ENCODE measurements at regions not wholly inside any gene's neighbourhood (a gene's known extent, or its start where the extent isn't known, plus 50 kb on each side); places are given as distances from the start of the nearest gene placed in this dataset.

DNA sequence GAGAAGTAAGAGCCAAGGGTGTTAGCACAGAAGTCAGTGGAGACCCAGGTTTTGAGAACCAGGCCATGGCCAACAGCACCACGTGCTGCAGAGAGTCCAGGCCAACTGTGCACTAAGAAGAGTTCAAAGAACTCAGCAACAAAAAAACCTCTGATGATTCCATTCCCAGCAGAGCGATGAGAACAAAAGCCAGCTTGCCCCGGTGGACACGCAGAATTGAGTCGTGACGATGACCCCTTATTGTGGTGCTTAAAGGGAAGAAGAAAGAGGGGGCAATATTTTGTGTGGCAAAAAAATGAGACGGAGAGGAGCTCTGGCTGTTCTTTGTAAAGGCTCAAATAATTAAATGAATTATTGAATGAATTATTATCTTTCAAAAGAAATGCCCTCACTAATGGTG, 468.3 kb upstream of the AUTS2 start:
- DNase-seq (ENCODE audit: low spot score), result no peak

DNA sequence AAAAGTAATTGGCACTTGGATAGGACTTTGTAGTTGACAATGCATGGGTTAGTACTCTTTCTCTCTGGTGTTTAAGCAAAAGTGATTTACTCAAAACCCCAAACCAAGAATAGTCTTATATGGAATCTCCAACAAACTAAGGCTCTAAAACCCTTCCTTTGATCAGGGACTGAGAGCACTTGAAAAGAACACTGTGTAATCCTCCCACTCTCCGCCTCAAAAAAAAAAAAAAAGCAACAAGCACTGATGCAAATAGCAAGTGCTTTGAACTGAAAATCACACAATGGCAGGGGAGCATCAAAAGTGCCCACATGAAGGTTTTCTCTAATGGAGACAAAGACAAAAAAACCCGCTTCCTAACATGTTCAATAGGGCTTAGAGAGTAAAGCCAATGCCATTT, 467.9 kb upstream of the AUTS2 start:
- DNase-seq (ENCODE audit: low spot score), result no peak

DNA sequence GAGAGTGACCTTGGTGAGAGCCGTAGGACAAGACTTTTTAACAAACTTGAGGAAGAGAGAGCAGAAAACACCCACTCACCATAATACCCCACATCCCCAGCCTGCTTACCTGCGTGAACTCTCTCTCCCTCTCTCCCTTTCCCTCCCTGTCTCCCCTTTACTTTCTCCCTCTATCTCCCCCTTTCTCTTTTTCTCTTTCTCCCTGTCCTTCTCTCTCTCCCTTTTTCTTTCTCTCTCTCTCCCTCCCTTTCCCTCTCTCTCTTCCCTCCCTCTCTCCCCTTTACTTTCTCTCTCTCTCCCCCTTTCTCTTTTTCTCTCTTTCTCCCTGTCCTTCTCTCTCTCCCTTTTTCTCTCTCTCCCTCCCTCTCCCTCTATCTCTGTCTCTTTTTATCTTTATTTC, 464.0 kb upstream of the AUTS2 start:
- no peak for DNase-seq (ENCODE audit: low spot score)

- no peak for DNase-seq (ENCODE audit: low spot score)
These were observed 450.6 kb upstream of the AUTS2 start for GRCh38 chr7:69147631-69148030.

DNA sequence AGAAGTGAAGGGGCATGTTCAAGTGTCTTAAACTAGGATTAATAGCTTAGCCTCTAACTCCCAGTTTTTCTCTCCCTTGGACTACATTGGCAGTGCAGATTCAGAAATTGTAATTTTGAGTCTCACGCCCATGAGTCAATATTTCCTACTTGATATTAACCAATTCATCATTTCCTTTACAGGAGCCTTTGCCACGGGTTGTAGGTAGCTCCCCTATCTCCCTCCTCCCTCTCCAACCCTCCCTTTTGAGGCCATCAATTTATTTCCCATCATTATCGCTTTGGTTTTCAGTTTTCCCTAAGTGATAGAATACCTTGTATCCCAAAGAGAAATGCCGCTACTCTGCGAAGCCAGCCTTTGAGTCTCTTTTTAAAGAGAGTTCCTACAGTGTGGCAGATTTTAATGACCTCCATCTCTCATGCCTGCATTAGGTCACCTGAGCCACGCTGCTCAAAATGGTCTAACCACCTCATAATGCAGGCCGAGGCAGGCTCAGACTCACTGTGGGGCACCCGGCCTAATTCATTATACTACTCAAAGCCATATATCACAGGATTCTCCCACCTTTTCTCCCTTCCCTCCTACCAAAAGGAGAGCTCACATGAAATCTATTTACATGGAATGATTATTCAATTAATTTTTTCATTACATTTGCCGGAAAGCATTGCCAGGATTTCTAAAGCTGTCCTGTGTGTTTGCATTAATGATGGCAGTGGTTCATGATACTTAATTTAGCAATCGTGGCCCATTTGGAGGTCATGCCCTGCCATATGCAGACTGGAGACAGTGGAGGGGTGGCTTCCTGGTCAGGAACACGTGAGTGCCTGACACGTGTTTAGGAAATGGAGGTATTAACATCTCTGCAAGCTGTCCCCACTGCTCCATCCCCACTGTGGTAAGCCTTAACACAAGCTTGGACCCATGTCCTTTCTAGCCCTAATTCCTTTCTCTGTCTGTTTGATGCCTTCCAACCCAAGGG, 448.2 kb upstream of the AUTS2 start:
- no peak for DNase-seq (ENCODE audit: low spot score)

DNA sequence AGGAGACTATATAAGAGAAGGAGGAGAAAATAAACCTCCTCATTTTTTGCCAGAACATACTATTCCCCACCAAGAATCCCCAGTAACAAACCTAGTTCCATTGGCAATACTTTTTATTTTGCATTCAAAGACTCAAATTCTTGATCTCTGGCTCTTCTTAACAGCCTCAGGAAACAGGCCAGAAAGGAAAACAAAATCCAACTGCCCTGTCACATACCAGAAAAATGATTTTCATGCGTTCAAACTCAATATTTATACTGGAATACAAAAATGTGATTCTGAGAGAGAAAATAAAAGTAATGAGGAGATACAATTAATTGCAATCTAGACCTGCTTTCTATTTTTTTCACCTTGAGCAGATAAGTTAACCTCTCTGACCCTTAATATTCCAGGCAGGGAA, 435.9 kb upstream of the AUTS2 start:
- no peak for DNase-seq (ENCODE audit: low spot score)

DNA sequence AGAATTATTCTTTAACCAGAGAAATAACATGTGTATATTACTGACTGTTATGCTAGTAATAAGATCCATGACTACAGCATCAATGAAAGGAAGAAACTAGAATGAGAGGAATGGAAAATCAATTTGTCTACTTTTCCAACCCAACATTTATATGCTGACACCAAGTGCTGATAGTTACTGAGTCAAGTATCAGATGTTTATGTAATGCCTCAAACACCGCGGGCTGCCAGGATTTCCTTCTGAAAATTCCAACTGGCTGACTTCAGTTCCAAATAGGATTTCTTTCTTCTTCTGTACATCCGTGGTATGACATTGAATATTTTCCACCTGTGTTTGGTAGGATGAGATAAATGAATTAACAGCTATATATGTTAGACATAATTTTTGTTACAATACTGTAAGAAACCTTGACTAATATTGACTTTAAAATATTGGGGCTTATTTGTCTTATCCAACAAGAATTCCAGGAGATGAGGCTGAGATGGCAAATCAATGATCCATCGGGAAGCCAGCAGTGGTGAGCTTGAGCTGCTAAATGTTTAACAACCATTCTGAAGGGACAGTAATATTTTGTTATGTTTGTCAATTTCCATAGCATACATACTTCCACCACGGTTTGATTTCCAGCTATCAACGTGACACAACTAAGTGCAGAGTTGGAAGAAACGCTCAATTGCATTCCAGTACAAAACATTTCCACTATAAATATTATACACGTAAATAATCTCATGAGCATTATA, 435.2 kb upstream of the AUTS2 start:
- peak; percentile 30 for DNase-seq (ENCODE audit: low spot score)

DNA sequence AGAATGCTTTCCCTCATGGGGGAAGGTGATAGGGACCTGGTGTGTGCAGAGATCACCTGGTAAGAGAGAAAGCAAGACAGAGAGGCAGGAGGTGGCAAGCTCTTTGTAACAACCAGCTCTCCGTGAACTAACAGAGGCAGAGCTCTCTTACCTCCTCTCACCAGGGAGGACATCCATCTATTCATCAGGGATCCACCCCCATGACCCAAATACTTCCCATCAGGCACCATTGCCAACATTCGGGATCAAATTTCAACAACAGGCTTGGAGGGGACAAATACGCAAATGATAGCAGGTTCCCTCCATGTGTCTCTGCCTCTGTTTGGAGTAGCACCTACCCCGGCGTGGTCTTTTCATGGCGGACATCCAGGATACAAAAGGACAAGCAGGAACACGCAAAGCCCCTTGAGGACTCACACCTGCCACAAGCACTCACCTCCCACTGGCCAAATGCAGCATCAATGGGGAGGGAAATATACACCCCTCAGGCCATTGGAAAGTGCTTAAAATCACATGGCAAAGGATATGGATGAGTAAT, 431.2 kb upstream of the AUTS2 start:
- no peak for DNase-seq (ENCODE audit: low spot score)

GRCh38 chr7:69169386-69169785, 428.9 kb upstream of the AUTS2 start:
- no peak for DNase-seq (ENCODE audit: low spot score)

DNA sequence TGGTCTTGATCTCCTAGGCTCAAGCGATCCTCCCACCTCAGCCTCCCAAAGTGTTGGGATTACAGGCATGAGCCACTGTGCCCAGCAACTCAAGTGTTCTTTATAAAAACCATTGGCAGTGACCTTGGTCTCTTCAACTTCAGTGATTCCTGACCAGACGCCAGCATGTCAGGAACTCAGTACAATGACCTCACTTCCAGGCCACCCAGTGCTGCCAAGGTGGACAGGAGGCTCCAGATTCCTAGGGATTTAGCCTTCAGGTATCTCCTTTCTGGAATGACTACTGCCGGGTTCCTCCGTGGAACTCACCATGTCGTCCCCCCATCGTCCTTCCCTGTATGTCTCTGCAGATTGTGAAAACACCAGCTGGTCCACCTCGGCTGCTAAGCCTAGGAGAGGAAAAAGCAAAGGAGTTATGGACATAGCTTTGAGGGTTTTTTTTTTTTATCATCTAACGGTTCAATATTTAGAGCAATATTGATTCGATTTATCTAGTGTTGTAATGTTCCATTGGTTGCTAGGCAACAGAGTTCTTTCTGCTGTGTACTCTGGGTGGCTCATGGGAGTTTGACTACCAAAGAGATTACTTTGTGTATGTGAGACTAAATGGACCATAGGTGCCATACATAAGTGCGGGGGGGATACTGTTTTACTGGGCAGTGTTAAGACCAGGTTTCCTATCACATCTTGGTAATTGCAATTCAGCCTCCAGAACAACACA, 425.8 kb upstream of the AUTS2 start:
- DNase-seq (ENCODE audit: low spot score), result no peak

GRCh38 chr7:69173341-69173740, 424.9 kb upstream of the AUTS2 start:
- DNase-seq (ENCODE audit: low spot score), result no peak

GRCh38 chr7:69173846-69174245, 424.4 kb upstream of the AUTS2 start:
- no peak for DNase-seq (ENCODE audit: low spot score)

DNA sequence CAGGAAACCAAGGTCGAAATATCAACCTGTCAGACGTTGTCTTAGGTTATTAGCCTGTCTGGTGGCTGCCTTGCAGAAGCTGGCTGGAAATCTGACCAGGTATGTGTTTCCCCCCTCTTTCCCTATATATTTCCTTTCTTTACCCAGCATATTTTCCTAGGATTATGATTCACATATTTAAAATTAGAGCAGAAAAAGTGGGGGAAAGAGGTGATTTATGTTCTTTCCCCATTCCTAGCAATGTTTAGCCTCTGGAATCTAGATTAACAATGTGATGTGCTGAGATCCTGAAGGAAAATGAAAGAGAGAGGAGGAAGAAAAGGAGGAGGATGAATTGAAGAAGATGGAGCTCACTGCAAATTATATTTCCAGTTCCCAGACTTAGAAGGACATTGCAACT, 421.4 kb upstream of the AUTS2 start:
- no peak for DNase-seq (ENCODE audit: low spot score)

DNA sequence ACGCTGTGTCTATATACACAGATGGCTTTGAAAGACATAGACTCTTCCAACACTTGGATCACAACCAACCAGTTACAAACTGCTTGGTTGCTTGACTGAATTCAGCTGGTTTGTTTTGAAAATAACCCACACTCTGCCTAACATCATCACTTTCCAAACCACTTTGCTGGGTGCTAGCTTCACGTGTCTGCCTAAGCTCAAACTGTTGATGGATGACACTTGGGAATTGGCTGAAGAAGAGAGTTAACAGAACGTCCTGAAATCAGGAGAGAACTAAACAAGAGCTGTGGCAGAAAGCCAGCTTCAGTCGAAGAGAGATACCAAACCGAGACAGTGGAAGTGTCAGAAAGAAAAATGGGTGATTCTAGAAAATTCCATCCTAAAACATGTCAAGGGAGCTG, 420.8 kb upstream of the AUTS2 start:
- no peak for DNase-seq (ENCODE audit: low spot score)

DNA sequence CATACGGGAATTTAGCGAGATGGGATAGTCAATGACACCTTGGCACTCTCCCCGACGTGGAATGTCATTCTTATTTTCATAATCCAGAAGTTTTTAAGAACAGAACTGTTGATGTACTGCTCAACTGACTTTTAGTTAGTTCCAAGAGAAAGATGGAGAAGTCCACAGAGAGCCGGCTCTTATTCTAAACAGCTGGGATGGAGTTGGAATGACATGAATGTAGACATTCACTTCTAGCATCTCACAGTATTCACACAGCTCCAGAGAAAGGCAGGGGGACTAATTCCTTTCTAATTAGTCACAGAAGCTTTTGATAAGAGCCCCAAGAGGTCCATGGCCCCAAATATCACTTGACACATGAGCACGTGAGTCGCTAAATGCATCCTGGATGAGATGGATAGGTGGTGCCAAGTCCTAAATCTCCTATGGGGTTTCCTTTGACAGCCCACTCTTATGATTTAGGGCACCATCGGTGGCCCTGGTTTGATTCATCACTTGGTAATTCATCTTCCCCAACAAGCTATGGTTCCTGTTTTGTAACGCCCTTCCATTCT, 420.3 kb upstream of the AUTS2 start:
- peak; percentile 100 for DNase-seq (ENCODE audit: low spot score)

GRCh38 chr7:69180662-69181061, 417.6 kb upstream of the AUTS2 start:
- DNase-seq (ENCODE audit: low spot score), result peak; percentile 51

- DNase-seq (ENCODE audit: low spot score), result no peak
These were observed 415.4 kb upstream of the AUTS2 start for GRCh38 chr7:69182596-69183467.

DNA sequence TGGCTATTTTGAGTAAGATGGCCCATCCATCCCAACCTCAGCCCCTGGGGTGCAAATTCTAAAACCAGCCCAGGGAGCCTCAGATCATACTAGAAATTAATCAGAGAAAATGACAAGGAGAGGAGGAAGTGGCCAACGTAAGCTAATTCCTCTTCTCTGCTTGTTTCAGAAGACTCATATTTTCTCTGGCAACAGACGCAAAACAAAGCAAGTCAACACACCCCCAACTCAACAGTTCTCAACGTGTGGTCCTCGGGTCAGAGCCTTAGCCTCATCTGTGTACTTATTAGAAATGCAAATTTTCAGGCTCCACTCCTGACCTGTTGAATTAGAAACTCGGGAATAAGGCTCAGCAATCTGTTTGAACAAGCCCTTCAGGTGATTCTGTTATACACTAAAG, 413.9 kb upstream of the AUTS2 start:
- no peak for DNase-seq (ENCODE audit: low spot score)

DNA sequence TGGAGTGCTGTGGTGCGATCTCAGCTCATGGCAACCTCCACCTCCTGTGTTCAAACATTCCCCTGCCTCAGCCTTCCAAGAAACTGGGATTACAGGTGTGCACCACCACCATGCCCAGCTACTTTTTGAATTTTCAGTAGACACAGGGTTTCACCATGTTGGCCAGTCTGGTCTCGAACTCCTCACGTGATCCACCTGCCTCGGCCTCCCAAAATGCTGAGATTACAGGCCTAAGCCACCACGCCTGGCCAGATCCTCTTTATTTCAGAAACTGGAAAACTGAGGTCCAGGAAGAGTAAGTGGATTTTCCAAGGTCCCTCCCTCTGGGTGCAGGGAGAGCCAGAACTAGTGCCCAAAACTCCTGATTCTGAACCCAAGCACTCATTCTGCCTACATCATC, 413.1 kb upstream of the AUTS2 start:
- DNase-seq (ENCODE audit: low spot score), result no peak

DNA sequence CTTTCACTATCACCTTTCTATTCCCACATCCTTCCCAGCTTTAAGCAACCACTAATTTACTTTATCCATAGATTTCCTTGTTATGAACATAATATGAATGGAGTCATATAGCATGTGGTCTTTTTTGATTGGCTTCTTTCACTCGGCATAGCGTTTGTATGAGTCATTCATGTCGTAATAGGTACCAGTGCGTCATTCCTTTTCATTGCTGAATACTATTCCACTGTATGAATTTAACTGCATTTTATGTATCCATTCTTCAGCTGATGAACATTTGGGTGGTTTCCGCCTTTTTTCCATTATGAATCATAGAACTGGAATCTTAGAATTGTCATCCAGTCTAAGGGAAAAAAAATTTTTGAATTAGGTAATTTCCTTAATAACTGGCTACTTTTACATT, 411.3 kb upstream of the AUTS2 start:
- DNase-seq (ENCODE audit: low spot score), result no peak

GRCh38 chr7:69187824-69188333, 410.4 kb upstream of the AUTS2 start:
- peak; percentile 77 for DNase-seq (ENCODE audit: low spot score)

All from A172 (cell line).